Body of pancreas (tissue), 4 donors: ENCODE measurements at regions not wholly inside any gene's neighbourhood (a gene's known extent, or its start where the extent isn't known, plus 50 kb on each side); places are given as distances from the start of the nearest gene placed in this dataset.

Source experiments
- ATAC-seq: fragments of 150-250 bp; one replicate; pipeline ENCODE4 v1.9.1; 2016
- DNase-seq, 4 donors: peaks; one replicate each; pipeline ENCODE4 v3.0.0-alpha.2; 2019
- H3K27ac ChIP-seq, 4 donors: fragments of 200-600 bp; sonication (generic); 1 replicate in 3 of 4; 2 replicates in 1 of 4; pipeline versions ENCODE4 v1.5.1 to v1.6.1; 2016 to 2019; ENCODE audit warnings: mild to moderate bottlenecking in 1 of 4, mixed read lengths in 1 of 4, moderate library complexity in 1 of 4
- H3K27me3 ChIP-seq, 2 donors: fragments of 200-600 bp; sonication (generic); one replicate each; pipeline ENCODE4 v1.6.0; 2016; ENCODE audit warnings: mild to moderate bottlenecking in 1 of 2
- H3K36me3 ChIP-seq, 2 donors: fragments of 200-600 bp; sonication (generic); replicated peaks in 1 of 2; 2 replicates each; pipeline ENCODE4 v1.5.1; 2016; ENCODE audit warnings: low read depth in 2 of 2; ENCODE audit not compliant: insufficient read depth in 1 of 2
- H3K4me1 ChIP-seq: fragments of 200-600 bp; sonication (generic); one replicate; pipeline ENCODE4 v1.6.0; 2016
- H3K4me3 ChIP-seq, 2 donors: fragments of 200-600 bp; sonication (generic); 1 replicate in 1 of 2; 2 replicates in 1 of 2; pipeline ENCODE4 v1.5.1; 2016 to 2019
- H3K9me3 ChIP-seq, 3 donors: fragments of 200-600 bp; sonication (generic); 1 replicate in 2 of 3; 2 replicates in 1 of 3; pipeline ENCODE4 v1.5.1; 2016
- POLR2A ChIP-seq, 3 donors: fragments of 450-650 bp; IDR thresholded peaks; one replicate each; pipeline ENCODE4 v1.6.1; 2016; ENCODE audit warnings: antibody characterized with exemption in 3 of 3, mild to moderate bottlenecking in 2 of 3
- WGBS, 2 donors: methylation state at CpG; one replicate each; pipeline ENCODE4 v1.1.5; 2017; 5-methylcytosine and 5-hydroxymethylcytosine counted together
- intact Hi-C: fragments of 100-400 bp; cut with DNase I; formaldehyde crosslinking; loops from one replicate; pipeline ENCODE4 v1.15.1; 2023
- TF ChIP-seq, protein P1 (sequence below), 7 experiments: fragments of 450-650 bp in 4 of 7; fragments of 200-600 bp in 3 of 7; sonication (generic) in 3 of 7; IDR thresholded peaks; one replicate each; pipeline ENCODE4 v1.5.1; 2016 to 2019; ENCODE audit warnings: antibody characterized with exemption in 7 of 7

DNA sequence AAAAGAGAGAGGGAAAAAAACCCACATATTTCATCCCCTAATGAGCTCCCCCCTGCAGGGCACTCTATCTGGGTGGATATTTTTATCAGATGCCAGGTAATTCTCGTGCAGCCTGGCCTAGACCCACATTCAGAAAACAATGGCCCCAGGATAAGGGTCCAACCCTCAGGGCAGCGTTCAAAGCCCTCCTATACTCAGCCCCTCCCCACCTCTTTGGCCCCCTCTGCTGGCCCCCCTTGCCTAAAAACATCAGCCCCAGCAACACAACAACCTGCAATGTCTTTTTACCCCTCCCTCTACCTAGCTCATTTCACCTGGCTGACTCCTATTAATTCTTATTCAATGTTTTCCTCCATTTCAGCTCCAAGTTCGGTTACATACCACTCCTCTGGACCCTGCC lies 145.4 kb upstream of the MED14 start:
- no peak for ATAC-seq

DNA sequence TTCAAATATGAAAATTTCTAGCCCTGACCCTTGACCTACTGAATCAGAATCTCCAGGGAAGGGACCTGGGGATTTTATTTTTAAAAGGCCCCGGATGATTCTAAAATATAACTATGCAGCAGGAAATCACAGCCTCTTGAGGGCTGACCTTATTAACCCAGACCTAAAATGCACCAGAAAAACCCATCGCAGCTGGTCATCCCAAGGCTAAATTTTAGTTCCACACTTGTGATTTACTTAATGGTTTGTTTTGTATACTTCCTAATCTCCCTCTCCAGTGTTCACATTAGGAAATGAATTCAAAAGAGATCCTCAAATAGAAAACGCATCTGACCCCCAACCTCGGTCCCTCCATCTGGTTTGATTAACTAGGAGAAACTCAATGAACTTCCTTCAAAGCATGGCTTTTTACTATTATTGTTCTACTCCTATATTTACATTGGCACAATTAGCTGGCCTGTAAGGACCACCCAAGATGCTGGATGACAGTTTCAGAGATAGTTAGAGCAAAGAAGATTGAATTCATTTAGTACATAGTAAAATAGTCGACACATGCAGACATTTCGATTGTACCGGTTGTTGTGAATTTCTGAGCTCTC lies 147.8 kb upstream of the MED14 start:
- intact Hi-C loops: no loop called here
- TF ChIP-seq, protein P1, sequence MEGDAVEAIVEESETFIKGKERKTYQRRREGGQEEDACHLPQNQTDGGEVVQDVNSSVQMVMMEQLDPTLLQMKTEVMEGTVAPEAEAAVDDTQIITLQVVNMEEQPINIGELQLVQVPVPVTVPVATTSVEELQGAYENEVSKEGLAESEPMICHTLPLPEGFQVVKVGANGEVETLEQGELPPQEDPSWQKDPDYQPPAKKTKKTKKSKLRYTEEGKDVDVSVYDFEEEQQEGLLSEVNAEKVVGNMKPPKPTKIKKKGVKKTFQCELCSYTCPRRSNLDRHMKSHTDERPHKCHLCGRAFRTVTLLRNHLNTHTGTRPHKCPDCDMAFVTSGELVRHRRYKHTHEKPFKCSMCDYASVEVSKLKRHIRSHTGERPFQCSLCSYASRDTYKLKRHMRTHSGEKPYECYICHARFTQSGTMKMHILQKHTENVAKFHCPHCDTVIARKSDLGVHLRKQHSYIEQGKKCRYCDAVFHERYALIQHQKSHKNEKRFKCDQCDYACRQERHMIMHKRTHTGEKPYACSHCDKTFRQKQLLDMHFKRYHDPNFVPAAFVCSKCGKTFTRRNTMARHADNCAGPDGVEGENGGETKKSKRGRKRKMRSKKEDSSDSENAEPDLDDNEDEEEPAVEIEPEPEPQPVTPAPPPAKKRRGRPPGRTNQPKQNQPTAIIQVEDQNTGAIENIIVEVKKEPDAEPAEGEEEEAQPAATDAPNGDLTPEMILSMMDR (IDR thresholded peaks at IDR 0.05): no peak
- no peak for TF ChIP-seq POLR2A (IDR thresholded peaks at IDR 0.05)
- no peak overlapping the region for H3K27ac ChIP-seq
- H3K36me3 ChIP-seq: no peaks in the 10 kb centered on the region
- DNase-seq: no peak
- no peak for ATAC-seq
- no peaks in the 10 kb centered on the region for H3K27me3 ChIP-seq
- no peaks in the 10 kb centered on the region for H3K9me3 ChIP-seq
- 83 to 84% methylated on average over 7 of the region's 7 CpGs for WGBS, 2 donors
- H3K4me3 ChIP-seq: no peak overlapping the region
- H3K4me1 ChIP-seq: no peaks in the 10 kb centered on the region

More for the DNA sequence above, 145.4 kb upstream of the MED14 start:
- intact Hi-C loops: no loop called here
- no peak overlapping the region for H3K27ac ChIP-seq
- H3K4me1 ChIP-seq: no peaks in the 10 kb centered on the region
- H3K4me3 ChIP-seq: no peak overlapping the region
- no peaks in the 10 kb centered on the region for H3K9me3 ChIP-seq
- no peak for DNase-seq
- H3K27me3 ChIP-seq: no peaks in the 10 kb centered on the region
- WGBS, 2 donors: 60 to 72% methylated on average over 2 to 3 of the region's 3 CpGs
- TF ChIP-seq, protein P1 (IDR thresholded peaks at IDR 0.05): no peak
- TF ChIP-seq POLR2A (IDR thresholded peaks at IDR 0.05): no peak
- no peaks in the 10 kb centered on the region for H3K36me3 ChIP-seq

DNA sequence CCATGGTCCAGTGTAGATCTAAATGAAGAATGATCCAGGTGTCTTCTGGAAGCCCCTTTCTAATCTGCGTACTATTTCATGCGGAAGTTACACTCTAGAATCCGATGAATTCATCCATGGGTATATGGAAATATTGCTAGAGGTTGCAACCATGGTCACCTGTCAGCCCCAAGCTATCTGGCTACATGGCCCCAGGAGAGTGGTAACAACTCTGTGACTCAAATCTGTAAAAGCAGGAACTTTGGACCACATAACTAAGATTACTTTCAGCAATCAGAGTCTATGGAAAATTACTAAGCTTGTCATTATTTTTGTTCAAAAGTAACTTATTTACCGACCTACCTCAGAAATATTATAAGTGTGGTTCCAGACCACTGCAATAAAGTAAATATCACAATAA lies 150.6 kb upstream of the MED14 start:
- Histone ChIP-seq H3K4me1 (no peaks in the 10 kb centered on the region), H3K27me3 (no peaks in the 10 kb centered on the region), H3K36me3 (no peaks in the 10 kb centered on the region), H3K27ac (no peak overlapping the region), H3K9me3 (no peaks in the 10 kb centered on the region), H3K4me3 (no peak overlapping the region)
- WGBS, 2 donors: 82 to 87% methylated on average over 4 of the region's 4 CpGs
- intact Hi-C loops: no loop called here
- no peak for ATAC-seq
- DNase-seq: no peak
- TF ChIP-seq, protein P1 (IDR thresholded peaks at IDR 0.05): no peak
- TF ChIP-seq POLR2A (IDR thresholded peaks at IDR 0.05): no peak

DNA sequence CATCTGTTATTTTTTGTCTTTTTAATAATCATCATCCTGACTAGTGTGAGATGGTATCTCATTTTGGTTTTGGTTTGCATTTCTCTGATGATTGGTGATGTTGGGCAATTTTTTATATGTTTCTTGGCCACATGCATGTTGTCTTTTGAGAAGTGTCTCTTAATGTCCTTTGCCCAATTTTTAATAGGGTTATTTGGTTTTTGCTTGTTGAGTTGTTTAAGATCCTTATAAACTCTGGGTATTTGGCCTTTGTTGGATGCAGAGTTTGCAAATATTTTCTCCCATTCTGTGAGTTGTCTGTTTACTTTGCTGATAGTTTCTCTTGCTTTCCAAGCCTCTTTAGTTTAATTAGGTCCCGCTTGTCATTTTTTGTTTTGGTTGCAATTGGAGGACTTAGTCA lies 152.1 kb upstream of the MED14 start:
- no peaks in the 10 kb centered on the region for H3K36me3 ChIP-seq
- no peaks in the 10 kb centered on the region for H3K9me3 ChIP-seq
- 91 to 100% methylated on average over 1 of the region's 1 CpG for WGBS, 2 donors
- ATAC-seq: no peak
- no peak overlapping the region for H3K27ac ChIP-seq
- intact Hi-C loops: no loop called here
- H3K4me3 ChIP-seq: no peak overlapping the region
- TF ChIP-seq, protein P1 (IDR thresholded peaks at IDR 0.05): no peak
- TF ChIP-seq POLR2A (IDR thresholded peaks at IDR 0.05): no peak
- H3K4me1 ChIP-seq: no peaks in the 10 kb centered on the region
- no peak for DNase-seq
- H3K27me3 ChIP-seq: no peaks in the 10 kb centered on the region

DNA sequence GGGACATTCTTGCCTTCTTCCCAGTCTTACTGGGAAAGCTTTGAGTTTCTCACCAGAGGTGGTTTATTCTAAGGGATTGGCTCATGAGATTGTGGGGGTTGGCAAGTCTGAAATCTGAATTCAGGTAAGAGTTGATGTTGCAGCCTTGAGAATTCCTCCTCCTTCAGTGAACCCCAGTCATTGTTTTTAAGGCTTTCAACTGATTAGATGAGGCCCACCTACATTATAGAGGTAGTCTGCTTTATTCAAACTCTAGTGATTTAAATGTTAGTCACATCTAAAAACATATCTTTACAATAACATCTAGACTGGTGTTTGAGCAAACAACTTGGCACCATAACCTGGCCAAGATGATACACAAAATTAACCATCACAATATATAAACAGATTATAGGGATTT lies 156.5 kb upstream of the MED14 start:
- no peaks in the 10 kb centered on the region for H3K9me3 ChIP-seq
- no peak overlapping the region for H3K4me3 ChIP-seq
- no peak overlapping the region for H3K27ac ChIP-seq
- H3K4me1 ChIP-seq: no peaks in the 10 kb centered on the region
- TF ChIP-seq, protein P1 (IDR thresholded peaks at IDR 0.05): no peak
- TF ChIP-seq POLR2A (IDR thresholded peaks at IDR 0.05): no peak
- DNase-seq (no peak), ATAC-seq (no peak)
- H3K27me3 ChIP-seq: no peaks in the 10 kb centered on the region
- intact Hi-C loops: no loop called here
- H3K36me3 ChIP-seq: no peaks in the 10 kb centered on the region
